CD4-positive, alpha-beta T cell treated with Interleukin-4 for 4 hours (primary cell): ENCODE measurements at regions not wholly inside any gene's neighbourhood (a gene's known extent, or its start where the extent isn't known, plus 50 kb on each side); places are given as distances from the start of the nearest gene placed in this dataset.

Source experiments
- DNase-seq: peaks from one replicate; pipeline ENCODE4 v3.0.0-alpha.2; 2020

DNA sequence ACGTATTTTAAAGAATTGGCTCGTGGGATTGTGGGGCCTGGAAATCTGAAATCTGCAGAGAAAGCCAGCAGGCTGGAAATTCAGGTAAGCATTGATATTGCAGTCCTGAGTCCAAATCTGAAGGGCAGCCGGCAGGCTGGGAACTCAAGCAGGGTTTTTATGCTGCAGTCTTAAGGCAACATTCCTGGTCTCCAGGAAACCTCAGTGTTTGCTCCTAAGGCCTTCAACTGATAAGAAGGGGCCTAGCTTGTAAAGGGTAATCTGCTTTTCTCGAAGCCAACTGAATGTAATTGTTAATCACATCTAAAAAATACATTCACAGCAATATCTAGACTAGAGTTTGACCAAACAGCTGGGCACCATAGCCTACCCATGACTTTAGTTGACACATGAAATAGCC, 154.4 kb downstream of the EFNB2 start:
- DNase-seq: no peak

DNA sequence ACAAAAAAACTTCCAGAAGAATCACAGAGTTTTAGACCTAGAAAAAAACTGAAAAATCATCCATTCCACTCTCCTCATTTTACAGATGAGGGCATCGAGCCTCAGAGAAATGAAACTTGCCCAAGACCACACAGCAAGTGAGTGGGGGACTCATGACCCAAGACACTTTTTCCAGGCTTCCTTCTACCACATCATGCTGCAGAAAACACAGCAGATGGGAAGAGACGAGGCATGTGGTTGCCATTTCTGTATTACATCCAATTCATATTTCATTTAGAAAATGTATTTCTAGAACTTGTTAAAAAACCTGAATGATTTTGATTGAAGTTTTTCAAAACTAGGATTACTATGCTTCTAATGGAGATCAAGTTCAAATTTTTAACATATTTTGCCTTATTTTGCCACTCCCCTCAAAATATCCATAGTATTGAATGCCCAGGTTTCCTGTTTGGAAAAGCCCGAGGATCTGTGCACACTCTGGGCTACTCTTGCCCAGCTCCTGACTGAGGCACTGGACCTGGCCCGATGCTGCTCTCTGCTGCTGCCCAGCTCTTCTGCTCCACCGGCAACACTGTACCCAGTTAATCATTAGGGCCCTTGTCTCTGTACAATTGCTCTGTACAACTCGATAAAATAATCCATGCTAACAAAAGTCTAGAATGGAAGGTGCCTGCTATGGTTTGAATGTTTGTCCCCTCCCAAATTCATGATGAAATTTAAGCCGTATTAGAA, 157.4 kb downstream of the EFNB2 start:
- DNase-seq: no peak

DNA sequence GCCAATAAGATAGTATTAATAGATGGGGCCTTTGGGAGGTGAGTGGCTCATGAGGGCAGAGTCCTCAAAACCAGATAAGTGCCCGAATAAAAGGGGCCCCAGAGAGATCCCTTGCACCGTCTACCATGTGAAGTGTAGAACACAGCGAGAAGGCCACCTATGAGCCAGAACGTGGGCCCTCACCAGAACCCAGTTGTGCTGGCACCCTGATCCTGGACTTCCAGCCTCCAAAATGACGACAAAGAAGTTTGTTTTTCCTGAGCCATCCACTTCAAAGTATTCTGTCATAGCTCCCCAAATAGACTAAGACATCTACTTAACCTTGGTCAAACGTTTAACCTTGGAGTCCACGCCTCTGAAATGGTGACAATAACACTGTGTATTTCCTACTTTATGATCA, 158.1 kb downstream of the EFNB2 start:
- no peak for DNase-seq

DNA sequence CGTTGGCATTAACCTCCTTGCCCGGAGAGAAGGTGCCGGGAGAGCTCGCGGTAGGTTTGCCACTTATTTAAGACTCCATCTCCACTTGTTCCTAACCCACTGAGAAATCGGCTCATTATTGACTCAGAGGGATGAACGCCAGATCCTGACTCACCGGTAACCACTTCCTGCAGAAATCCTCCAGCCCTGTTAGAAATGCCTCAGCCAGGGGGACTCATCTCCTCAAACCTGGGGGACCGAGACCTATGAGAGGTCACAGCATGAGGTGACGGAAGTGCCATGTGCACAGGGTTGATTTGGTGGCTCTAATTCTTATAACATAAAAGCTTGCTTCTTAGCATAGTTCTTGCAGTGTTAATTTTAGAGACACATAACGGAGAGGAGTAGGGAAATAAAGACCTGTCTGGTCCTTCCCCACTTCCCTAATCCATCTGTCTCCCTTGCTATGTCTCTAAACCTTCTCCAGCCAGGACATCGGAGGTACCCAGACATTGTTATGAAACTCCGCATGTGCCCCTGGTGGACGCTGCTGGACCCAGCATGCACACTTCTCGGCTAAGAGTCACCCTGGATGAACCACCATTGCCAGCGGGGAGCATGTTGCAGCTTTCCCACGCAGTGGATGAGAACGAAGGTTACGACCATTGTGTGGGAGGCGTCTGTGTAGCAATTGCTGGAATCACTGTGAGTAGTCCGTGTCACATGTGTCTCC, 158.9 kb downstream of the EFNB2 start:
- DNase-seq: no peak

DNA sequence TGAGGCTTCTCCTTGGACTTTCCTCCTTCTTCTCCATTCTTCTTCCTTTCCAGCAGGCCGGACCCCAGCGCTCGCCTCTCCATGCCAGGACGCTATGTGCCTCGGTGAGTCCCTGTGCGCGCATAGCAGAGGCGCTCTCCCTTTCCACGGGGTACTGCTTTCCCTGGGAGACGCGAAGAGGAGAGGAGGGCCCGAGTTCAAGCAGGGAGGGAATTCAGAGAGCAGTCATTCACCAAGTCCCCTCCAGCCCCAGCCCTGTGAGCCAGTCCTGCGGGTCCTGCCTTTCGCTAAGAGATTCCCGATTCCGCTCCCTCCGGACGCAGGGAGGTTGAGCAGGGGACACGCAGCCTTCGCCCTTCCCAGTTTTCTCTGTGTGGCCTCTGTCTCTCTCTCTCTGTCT, 160.4 kb downstream of the EFNB2 start:
- DNase-seq: no peak

DNA sequence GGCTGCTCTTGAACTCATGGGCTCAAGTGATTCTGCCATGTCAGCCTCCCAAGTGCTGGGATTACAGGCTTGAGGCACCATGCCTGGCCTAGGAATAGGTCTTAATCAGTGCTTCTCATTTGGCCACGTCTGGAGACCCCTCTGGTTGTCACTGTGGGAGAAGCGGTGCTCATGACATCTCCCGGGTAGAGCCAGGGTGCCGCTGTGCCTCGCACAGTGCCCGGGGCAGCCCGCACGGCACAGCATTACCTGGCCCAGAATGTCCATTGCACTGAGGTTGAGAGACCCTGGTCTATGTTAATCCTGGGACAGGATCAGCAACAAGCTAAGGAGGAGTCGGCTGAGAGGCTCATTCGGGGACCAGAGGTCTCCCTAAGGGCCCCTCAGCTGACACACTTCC, 160.8 kb downstream of the EFNB2 start:
- no peak for DNase-seq

DNA sequence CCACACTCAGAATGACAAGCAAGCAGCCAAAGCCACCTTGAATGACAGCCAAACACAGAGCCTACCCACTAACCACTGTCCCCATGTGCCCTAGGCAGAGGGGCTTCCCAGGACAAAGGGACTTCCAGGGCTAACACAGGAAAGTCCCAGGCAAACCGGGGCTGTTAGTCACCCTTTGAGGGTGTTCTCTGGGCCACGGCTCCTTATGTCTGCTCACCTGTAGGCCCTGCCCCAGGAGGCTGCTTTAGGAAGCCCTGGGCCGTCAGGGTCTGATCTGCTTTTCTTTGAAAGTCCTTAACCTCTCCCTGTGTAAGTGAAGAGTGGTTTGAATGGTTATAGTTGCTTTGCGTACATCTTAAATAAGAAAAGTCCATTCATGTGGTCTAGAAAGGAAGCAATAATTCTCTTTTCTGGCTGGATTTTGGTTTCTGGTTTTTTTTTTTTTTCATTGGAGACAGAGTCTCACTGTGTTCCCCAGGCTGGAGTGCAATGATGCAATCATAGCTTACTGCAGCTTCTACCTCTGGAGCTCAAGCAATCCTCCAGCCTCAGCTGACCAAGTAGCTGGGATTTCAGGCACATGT, 161.4 kb downstream of the EFNB2 start:
- DNase-seq: no peak

DNA sequence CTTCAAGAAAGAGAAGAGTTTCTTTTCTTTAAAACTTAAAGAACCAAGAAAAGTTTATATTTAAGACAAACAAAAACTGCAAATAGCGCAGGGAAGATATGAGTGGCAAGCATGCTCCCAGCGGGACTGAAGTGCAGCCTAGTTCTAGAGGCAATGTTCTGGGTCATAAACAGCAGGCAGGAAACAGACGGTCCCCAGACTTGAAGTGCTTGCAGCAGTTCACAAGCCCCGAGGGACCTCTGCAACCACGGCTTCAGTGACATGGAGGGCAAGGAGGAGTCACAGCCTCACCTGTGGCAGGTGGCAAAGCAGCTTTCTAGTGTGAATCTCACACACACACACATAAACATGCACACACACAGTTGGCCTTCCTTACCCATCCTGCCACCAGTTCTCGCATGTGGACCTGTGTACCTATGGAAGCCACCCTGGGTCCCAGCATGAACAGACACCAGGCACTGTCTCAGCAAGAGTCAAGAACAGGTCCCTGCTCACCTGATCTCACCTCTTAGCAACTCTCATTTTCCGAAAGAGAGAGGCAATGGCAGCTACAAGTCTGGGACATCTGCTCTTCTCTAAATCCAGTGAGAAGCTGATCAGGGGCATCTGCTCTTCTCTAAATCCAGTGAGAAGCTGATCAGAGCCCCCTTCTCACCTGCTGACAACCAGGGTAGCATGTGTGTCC, 162.0 kb downstream of the EFNB2 start:
- no peak for DNase-seq

DNA sequence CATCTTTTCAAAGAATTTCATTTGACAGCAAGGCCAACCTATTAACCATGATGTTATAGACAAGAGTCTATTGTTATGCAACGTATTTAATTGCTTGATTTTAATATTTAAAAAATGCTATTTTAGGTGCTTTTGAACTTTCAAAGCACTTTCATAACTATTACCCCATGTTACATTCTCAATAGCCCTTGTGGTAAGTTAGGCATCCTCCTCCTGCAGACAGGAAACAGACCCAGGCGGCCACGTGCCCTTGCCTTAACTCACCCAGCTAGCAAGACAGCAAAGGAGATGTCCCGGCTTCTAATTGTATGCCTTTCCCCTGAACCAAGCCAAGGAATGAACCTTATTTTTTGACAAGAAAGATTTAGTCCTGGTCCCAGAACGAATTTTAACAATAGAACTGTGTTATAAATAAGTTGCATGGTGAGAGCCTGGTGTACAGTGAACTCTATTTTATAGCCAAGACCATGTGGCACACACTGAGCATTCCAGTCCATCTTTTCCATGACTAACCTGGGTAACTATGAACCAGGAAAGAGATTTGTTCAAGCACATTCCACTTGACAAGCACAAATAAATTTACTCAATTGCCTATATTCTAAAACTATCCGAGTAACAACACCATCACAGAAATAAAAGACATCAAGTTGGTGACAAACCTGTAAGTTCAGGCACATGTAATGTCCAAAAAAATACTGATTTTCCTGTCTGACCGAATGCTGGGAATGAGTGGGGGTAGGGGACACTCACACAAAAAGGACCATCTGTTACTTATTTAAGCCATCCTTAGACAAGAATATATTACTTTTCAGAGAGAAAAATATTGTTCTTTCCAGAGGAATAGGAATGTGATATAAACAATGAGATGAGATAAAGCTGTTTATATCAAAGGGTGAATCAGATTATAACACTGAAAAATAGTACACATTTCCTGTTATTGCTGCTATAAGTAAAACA, 163.0 kb downstream of the EFNB2 start:
- no peak for DNase-seq

DNA sequence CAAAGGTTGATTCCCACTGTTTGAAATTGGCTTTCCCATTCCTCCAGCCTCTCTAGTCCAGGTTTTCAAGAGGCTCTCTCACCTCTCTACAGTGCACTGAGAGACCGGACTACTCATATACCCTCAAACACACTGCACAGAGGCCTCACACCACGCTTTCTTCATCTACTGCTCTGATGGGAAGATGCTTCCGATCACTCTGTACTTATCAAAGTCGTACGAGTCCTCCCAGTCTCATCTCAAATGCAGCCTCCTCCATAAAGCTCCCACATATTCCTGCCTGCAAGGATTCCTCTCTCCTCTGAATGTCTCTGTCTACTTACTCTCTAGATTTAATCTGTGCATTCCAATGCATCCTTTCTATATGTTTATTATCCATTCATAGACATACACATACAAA, 164.4 kb downstream of the EFNB2 start:
- no peak for DNase-seq

DNA sequence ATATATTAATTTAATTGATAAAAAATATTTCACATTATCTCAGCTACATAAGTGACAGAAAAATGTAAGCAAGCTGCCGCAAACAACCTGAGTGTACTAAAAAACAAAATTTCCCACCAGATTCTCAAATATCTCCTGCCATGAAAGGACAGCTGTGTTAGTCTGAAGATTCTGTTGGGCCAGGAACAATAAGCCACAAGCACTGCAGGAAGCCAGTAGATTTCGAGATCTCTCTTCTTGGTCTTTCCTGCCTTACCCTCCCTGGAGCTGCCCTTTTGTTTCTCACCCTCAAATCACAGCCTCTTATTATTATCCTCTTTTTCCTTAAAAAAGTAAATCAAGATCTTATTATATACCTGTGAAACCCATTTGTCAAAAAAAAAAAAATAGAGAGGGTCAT, 165.6 kb downstream of the EFNB2 start:
- no peak for DNase-seq

DNA sequence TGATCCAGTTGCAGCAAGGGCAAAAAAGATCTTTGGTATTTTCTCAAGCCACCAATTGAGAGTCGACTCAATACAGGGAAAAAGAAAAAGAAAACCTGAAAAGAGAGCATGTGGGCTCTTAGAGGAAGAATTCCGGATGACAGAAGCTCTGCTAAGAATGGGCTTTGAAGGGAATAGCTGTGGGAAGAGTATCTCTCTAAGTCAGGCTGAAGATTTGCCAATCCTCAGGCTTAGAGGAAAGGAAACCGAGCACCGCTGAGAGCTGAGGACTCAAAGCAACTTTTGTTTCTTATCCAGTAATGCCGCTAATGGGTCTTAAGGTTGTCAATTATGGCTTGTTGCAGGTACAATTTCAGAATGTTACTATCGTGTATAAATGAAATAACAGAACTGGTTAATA, 166.4 kb downstream of the EFNB2 start:
- no peak for DNase-seq

DNA sequence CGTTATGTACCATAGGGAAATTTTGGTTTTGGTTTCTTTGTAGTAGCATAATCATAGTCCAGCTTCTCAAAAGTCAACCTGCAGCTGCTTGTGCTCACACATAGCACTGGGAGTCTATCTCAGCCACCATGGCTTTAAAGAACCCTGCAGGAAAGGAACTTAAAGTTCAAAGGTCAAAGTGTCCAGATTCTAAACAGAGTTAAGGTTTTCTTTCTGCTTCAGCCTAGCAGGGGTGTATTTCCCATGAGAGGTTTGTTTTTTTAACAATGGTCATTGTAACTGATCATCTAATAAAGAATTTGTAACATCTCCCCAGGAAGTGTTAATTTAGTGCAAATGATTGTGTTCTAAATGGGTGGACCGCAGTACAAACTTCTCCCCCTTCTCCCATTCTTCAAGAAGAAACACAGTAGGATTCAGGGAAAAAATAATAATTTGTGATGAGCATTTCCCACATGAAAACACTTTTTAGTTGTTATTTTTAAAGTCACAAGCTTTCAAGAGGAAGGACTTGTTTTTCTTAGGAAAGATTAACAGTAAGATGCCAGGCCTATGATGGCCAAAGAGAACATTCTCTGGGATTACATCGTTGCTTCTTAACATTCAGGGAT, 168.0 kb downstream of the EFNB2 start:
- no peak for DNase-seq

DNA sequence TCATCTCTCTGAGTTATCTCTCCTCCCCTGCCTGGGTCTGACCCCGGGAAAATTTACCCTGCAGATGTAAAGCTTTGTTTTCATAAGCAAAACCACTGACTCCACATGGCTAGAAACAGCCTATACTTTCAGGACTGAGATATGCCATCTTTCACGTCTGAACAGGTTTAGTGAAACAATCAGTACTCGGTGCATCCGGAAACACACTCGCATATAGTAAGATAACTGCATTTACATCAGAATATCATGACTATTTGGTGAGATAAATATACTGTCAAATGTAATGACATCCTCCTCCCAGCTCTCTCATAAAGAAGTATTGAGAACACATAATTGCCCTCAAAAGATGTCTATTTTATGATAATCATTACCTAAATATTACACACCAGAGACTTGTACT, 172.8 kb downstream of the EFNB2 start:
- DNase-seq: no peak

DNA sequence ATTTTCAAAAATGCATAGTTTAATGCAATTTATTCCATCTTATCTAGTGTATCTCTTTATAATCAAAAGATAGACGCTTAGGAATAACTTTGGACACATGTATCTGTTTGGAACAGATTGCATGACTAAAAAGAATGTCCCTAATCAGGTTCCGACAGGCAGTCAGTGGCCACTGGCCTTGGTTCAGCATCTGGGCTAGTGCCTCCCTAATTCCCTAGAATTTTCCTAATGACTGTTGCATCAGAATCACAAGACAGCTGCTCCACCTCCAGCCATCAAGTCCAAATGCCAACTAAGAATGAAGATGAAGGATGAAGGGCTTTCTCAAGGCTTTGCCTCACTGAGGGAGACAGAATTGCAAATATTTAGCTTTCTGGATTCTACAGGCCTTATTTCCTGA, 173.8 kb downstream of the EFNB2 start:
- DNase-seq: no peak

DNA sequence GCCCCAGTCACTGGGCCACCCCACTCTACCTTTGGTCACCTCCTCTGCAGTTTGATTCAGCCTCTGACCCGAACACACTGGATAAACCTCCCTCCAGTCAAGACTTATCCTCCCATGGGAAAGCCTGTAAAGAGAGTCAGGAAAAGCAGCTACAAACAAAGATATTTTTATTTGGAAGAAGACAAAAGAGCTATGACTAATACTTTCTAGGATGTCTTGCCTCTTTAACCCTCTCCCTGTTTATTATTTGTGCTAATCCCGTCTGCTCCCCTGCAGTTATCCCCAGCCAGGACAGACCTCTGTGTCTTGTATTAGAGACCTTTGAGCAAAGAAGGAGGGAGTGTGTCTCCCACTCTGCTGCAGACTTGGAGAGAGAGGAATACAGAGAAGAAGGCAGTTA, 178.3 kb downstream of the EFNB2 start:
- DNase-seq: no peak

DNA sequence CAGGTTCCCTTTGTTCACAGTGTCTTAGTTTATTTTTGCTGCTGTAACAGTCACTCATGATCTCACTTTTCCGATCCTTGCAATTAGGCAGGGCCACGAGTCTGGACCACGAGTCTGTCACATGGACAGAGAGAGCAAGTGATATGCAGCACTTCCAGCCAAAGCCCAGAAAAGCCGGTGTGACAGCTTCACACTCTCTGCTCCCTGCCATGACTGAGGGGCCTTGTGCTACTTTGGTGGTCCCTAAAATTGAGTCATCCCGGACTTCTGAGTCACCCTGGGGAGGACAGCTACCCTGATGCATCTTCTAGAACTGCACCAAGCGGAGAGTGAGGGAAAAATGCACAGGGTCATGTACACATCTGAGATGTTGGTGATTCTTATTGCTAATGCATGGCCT, 179.6 kb downstream of the EFNB2 start:
- no peak for DNase-seq

DNA sequence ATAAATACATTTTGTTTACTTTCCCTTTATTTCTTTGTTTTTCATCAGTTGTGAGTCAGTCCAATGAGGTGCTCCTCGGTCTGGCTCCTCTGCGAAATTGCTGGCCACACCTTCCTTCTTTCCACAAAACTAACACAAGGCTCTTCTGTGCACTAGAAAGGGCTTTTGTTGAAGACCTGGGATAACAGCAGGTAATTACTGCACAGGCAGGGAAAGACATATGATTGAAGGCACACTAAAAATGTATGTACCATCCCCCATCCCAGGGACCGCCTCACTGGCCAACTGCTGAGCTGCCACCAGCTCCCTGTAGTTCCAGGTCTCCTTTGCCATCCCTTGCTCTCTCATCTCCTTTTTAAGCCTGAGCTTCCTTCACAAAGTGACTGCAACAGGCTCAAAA, 180.5 kb downstream of the EFNB2 start:
- DNase-seq: no peak

DNA sequence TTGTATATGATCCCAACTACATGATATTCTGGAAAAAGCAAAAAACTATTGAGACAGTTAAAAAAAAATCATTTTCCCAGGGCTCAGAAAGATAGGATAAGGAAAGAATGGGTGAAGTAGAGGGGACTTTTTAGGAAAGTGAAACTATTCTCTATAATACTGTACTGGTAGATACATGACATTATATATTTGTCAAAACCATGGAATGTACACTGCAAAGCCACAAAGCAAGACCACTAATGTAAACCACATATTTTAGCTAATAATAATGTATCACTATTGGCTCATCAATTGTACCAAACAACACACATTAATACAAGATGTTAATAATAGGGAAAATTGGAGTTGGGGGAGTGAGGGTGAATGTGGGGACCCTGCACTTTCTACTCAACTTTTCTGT, 182.6 kb downstream of the EFNB2 start:
- no peak for DNase-seq

DNA sequence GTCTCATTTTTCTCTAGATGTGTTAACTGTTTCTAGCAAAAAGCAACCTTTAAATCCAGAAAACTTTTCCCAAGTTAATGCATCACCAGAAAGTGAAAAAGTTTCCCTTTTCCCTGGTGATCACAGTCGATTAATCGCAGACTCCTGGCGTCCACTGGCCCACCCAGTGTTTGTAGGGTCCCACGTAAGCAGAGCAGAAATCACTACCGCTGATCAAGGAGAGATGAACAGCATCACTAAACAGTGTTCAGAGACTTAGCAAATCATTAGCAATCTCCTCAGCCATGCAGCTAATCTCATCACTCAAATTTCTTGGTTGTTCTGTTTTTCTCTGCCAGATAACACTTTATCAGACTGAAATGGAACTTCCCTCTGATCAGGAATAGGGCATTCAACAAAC, 184.2 kb downstream of the EFNB2 start:
- DNase-seq: no peak

DNA sequence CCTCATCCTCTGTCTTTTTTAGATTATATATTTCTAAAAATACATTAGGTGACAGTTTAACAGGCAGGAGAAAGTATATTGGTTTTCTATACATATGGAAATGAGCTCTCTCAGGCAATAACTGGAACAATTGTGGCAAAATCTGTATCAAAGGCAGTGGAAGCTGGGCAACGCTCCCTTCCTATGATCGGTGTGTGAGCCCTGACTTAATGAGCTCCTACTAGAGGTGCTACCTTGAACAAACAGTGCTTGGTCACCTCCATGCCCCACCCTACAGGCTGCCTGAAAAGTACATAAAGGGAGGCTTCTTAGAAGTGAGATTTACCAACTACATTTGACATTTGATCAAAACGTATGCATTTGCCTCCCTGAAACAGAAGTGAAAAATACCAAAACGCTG, 185.3 kb downstream of the EFNB2 start:
- DNase-seq: no peak
